GM12878 (cell line): ENCODE measurements at regions not wholly inside any gene's neighbourhood (a gene's known extent, or its start where the extent isn't known, plus 50 kb on each side); places are given as distances from the start of the nearest gene placed in this dataset.

Experiments used
- BRCA1 ChIP-seq: IDR thresholded peaks from 2 replicates; pipeline ENCODE4 v1.6.1; 2011; ENCODE audit warnings: low read depth, low read length, improper control_type of control experiment
- NRF1 ChIP-seq: conservative IDR thresholded peaks from 2 replicates; pipeline ENCODE4 v1.6.1; 2011; ENCODE audit warnings: mild to moderate bottlenecking, low read depth, low read length, improper control_type of control experiment
- RCOR1 ChIP-seq: conservative IDR thresholded peaks from 2 replicates; pipeline ENCODE4 v1.6.1; 2012; ENCODE audit warnings: low read depth, low read length, improper control_type of control experiment
- SMC3 ChIP-seq: IDR thresholded peaks from 2 replicates; pipeline ENCODE4 v1.6.1; 2011; ENCODE audit warnings: low read length, improper control_type of control experiment, borderline replicate concordance
- TAF1 ChIP-seq: IDR thresholded peaks from 2 replicates; pipeline ENCODE4 v1.6.1; 2011; ENCODE audit warnings: mild to moderate bottlenecking, low read depth, low read length, borderline replicate concordance
- TF ChIP-seq, protein P1 (sequence below): IDR thresholded peaks from 2 replicates; pipeline ENCODE4 v1.6.1; 2012; ENCODE audit warnings: mild to moderate bottlenecking, low read depth, low read length

DNA sequence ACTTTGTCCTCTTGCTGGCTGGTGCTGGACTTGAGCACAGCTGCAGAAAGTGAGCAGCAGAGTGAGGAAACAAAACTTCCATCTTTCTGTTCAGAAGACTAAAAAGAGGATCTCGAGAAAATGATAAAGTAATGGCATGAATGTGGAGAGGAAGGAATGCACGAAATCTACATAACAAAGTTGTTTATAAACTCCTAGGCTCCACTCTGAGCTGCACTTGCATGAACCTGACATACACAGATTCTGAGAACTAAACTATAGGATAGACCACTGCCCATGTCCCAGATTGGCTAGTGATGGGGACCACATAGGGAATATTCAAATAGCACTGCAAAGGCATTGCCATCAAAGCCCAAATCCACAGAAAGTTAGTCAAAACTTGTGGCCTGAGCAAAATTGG is 121.1 kb upstream of the MON1B start:
- TF ChIP-seq BRCA1, result no peak
- TF ChIP-seq, protein P1, sequence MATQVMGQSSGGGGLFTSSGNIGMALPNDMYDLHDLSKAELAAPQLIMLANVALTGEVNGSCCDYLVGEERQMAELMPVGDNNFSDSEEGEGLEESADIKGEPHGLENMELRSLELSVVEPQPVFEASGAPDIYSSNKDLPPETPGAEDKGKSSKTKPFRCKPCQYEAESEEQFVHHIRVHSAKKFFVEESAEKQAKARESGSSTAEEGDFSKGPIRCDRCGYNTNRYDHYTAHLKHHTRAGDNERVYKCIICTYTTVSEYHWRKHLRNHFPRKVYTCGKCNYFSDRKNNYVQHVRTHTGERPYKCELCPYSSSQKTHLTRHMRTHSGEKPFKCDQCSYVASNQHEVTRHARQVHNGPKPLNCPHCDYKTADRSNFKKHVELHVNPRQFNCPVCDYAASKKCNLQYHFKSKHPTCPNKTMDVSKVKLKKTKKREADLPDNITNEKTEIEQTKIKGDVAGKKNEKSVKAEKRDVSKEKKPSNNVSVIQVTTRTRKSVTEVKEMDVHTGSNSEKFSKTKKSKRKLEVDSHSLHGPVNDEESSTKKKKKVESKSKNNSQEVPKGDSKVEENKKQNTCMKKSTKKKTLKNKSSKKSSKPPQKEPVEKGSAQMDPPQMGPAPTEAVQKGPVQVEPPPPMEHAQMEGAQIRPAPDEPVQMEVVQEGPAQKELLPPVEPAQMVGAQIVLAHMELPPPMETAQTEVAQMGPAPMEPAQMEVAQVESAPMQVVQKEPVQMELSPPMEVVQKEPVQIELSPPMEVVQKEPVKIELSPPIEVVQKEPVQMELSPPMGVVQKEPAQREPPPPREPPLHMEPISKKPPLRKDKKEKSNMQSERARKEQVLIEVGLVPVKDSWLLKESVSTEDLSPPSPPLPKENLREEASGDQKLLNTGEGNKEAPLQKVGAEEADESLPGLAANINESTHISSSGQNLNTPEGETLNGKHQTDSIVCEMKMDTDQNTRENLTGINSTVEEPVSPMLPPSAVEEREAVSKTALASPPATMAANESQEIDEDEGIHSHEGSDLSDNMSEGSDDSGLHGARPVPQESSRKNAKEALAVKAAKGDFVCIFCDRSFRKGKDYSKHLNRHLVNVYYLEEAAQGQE, result no peak
- no peak for TF ChIP-seq SMC3
- TF ChIP-seq RCOR1, result no peak
- TF ChIP-seq TAF1, result no peak
- TF ChIP-seq NRF1, result no peak
